ENCODE measurements at regions not wholly inside any gene's neighbourhood (a gene's known extent, or its start where the extent isn't known, plus 50 kb on each side); places are given as distances from the start of the nearest gene placed in this dataset.

GRCh38 chr16:86941731-86942130 lies 363.4 kb downstream of the FOXL1 start:
- H3K4me2 ChIP-seq (ENCODE audit: extremely low read depth, insufficient read depth, low read length) = no peak overlapping the region
- no peaks in the 10 kb centered on the region for H3K79me2 ChIP-seq (ENCODE audit: control insufficient read depth, insufficient read depth, low read length)

DNA sequence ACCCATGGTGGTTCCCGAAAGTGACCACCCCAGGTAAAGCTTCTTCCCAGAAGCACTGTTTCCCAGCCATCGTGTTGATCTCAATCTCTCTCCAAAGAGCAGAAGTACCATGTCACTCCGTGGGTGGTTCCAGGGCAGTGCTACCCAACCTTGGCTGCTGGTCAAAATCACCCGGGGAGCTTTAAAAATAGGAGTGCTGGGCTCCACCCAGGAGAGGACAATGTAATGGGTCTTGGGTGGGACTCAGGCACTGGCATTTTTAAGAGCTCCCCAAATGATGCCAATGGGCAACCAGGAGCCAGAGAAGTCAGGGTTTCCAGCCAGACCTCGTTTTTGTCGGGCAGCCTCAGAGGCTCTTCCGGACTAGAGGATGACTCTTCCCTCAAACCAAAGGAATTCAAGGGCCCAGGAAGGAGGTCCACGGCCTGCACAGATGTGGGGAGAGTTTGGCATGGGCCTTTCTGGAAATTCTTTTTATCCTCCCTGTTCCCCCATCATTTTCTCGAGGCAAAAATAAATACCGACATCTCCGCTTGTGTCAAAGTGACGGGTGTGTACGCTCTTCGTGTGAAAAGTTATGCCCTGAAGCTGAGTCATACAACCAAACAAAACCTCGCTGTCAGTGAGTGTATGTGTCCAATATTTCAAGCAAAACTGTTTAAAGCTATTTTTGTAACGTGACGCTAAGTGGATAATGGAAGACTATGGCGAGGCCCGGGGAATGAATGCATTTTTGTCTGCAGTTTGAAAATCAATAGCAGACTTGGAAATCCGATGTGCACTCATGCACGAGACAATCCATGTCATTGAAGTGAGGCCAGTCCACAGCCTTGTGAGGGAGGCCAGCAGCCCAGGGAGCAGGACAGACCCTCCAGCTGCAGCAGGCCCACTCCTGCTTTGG lies 364.1 kb downstream of the FOXL1 start:
- Histone ChIP-seq H3K4me3 (replicated peaks in 1 of 4; ENCODE audit: control extremely low read depth in 1 of 4, insufficient read depth in 1 of 4, low read depth in 3 of 4, low read length in 4 of 4) (no peak overlapping the region), H3K79me2 (ENCODE audit: control insufficient read depth, insufficient read depth, low read length) (no peaks in the 10 kb centered on the region), H3K9ac (ENCODE audit: insufficient read depth, low read length) (no peak overlapping the region), H3K4me2 (ENCODE audit: extremely low read depth, insufficient read depth, low read length) (no peak overlapping the region), H3K9me3 (ENCODE audit: control insufficient read depth, insufficient read depth, low read depth, low read length) (no peaks in the 10 kb centered on the region), H4K20me1 (ENCODE audit: control insufficient read depth, extremely low read depth, insufficient read depth, low read length) (no peaks in the 10 kb centered on the region), H3K27ac (ENCODE audit: insufficient read depth, low read length) (no peak overlapping the region), H3K27me3 (ENCODE audit: control insufficient read depth, insufficient read depth, low read length) (peaks cover 3% of the 10 kb centered on the region), H3K4me1 (ENCODE audit: control insufficient read depth, extremely low read depth, insufficient read depth, low read length) (peaks cover 3% of the 10 kb centered on the region), H3K36me3 (ENCODE audit: control insufficient read depth, insufficient read depth, low read length) (no peaks in the 10 kb centered on the region), H2AFZ (ENCODE audit: low read length) (no peak overlapping the region)
- TF ChIP-seq EZH2 (IDR thresholded peaks at IDR 0.05; ENCODE audit: low read length, missing control alignments) = no peak
- TF ChIP-seq, protein P1, sequence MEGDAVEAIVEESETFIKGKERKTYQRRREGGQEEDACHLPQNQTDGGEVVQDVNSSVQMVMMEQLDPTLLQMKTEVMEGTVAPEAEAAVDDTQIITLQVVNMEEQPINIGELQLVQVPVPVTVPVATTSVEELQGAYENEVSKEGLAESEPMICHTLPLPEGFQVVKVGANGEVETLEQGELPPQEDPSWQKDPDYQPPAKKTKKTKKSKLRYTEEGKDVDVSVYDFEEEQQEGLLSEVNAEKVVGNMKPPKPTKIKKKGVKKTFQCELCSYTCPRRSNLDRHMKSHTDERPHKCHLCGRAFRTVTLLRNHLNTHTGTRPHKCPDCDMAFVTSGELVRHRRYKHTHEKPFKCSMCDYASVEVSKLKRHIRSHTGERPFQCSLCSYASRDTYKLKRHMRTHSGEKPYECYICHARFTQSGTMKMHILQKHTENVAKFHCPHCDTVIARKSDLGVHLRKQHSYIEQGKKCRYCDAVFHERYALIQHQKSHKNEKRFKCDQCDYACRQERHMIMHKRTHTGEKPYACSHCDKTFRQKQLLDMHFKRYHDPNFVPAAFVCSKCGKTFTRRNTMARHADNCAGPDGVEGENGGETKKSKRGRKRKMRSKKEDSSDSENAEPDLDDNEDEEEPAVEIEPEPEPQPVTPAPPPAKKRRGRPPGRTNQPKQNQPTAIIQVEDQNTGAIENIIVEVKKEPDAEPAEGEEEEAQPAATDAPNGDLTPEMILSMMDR (conservative IDR thresholded peaks at IDR 0.05 in 1 of 2, IDR thresholded peaks at IDR 0.05 in 1 of 2; ENCODE audit: low read depth in 1 of 2, low read length in 2 of 2) = no peak
- DNase-seq (ENCODE audit: low read depth in 2 of 2) = peak; percentile 31 to 98

More at GRCh38 chr16:86941731-86942130, 363.4 kb downstream of the FOXL1 start:
- Histone ChIP-seq H3K4me3 (replicated peaks in 1 of 4; ENCODE audit: control extremely low read depth in 1 of 4, insufficient read depth in 1 of 4, low read depth in 3 of 4, low read length in 4 of 4) (no peak overlapping the region), H3K27ac (ENCODE audit: insufficient read depth, low read length) (no peak overlapping the region), H3K9me3 (ENCODE audit: control insufficient read depth, insufficient read depth, low read depth, low read length) (no peaks in the 10 kb centered on the region), H3K4me1 (ENCODE audit: control insufficient read depth, extremely low read depth, insufficient read depth, low read length) (peaks cover 3% of the 10 kb centered on the region), H3K27me3 (ENCODE audit: control insufficient read depth, insufficient read depth, low read length) (peaks cover 3% of the 10 kb centered on the region), H3K36me3 (ENCODE audit: control insufficient read depth, insufficient read depth, low read length) (no peaks in the 10 kb centered on the region), H4K20me1 (ENCODE audit: control insufficient read depth, extremely low read depth, insufficient read depth, low read length) (no peaks in the 10 kb centered on the region), H2AFZ (ENCODE audit: low read length) (no peak overlapping the region), H3K9ac (ENCODE audit: insufficient read depth, low read length) (no peak overlapping the region)
- DNase-seq (ENCODE audit: low read depth in 2 of 2) = no peak
- TF ChIP-seq, protein P1 (conservative IDR thresholded peaks at IDR 0.05 in 1 of 2, IDR thresholded peaks at IDR 0.05 in 1 of 2; ENCODE audit: low read depth in 1 of 2, low read length in 2 of 2) = no peak
- TF ChIP-seq EZH2 (IDR thresholded peaks at IDR 0.05; ENCODE audit: low read length, missing control alignments) = no peak

DNA sequence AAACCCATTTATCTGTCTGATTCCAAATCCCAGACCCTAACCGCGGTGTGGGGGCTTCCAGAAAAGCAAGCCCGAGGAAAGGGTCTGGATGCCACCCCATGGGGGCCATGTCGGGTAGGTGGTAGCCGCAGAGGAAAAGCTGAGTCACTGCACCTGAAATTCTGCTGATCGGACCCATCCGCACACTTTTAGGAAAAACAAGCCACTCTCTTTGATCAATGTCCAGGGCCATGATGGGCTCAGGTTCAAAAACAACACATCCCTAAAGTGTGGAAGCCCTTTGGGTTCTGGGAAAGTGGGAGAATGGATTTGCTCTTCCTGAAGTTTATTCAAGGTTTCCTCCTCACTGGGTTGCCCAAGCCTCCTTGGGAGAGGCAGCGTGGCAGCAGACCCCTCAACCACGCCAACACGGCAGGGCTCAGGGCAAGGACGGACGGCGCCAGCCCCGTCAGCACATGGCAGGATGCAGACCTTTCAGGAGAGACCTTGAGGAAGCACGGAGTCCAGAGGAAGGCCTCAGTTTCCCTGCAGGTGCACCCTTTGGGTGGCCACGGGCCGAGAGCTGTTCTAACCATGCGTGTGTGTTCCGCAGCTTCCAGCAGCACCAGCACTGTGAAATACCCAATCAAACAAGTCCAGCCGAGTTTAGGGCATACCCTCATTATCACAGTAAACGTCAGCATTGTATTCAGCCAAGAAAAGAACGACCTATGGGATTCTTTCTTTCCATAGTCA lies 367.0 kb downstream of the FOXL1 start:
- TF ChIP-seq, protein P1 (conservative IDR thresholded peaks at IDR 0.05 in 1 of 2, IDR thresholded peaks at IDR 0.05 in 1 of 2; ENCODE audit: low read depth in 1 of 2, low read length in 2 of 2) = no peak
- TF ChIP-seq EZH2 (IDR thresholded peaks at IDR 0.05; ENCODE audit: low read length, missing control alignments) = no peak
- H3K79me2 ChIP-seq (ENCODE audit: control insufficient read depth, insufficient read depth, low read length) = no peaks in the 10 kb centered on the region
- no peaks in the 10 kb centered on the region for H4K20me1 ChIP-seq (ENCODE audit: control insufficient read depth, extremely low read depth, insufficient read depth, low read length)
- no peak overlapping the region for H3K4me3 ChIP-seq (replicated peaks in 1 of 4; ENCODE audit: control extremely low read depth in 1 of 4, insufficient read depth in 1 of 4, low read depth in 3 of 4, low read length in 4 of 4)
- H3K4me2 ChIP-seq (ENCODE audit: extremely low read depth, insufficient read depth, low read length) = no peak overlapping the region
- no peaks in the 10 kb centered on the region for H3K9me3 ChIP-seq (ENCODE audit: control insufficient read depth, insufficient read depth, low read depth, low read length)
- no peaks in the 10 kb centered on the region for H3K27me3 ChIP-seq (ENCODE audit: control insufficient read depth, insufficient read depth, low read length)
- H3K4me1 ChIP-seq (ENCODE audit: control insufficient read depth, extremely low read depth, insufficient read depth, low read length) = peaks cover 3% of the 10 kb centered on the region
- H3K9ac ChIP-seq (ENCODE audit: insufficient read depth, low read length) = no peak overlapping the region
- no peak overlapping the region for H3K27ac ChIP-seq (ENCODE audit: insufficient read depth, low read length)
- H3K36me3 ChIP-seq (ENCODE audit: control insufficient read depth, insufficient read depth, low read length) = no peaks in the 10 kb centered on the region
- no peak overlapping the region for H2AFZ ChIP-seq (ENCODE audit: low read length)
- no peak for DNase-seq (ENCODE audit: low read depth in 2 of 2)
